HCT116 (cell line): ENCODE measurements at regions not wholly inside any gene's neighbourhood (a gene's known extent, or its start where the extent isn't known, plus 50 kb on each side); places are given as distances from the start of the nearest gene placed in this dataset.

Experiments
- ATAC-seq: fragments of 200-7000 bp; cut with Tn5 transposase; 2 replicates; pipeline ENCODE4 v1.9.1; 2020; ENCODE audit warnings: mild to moderate bottlenecking, moderate library complexity
- BruUV-seq: library from RNA; stranded (reverse); fragments of 400-500 nt; replicated peaks from 2 replicates; lab custom pipeline; 2021; lab: Mats Ljungman, UMichigan
- CTCF ChIA-PET: fragments of 300-600 bp; sonication (Branson Sonifier 250); formaldehyde crosslinking; loops from one replicate; lab custom pipeline; 2021; ENCODE audit warnings: antibody characterized with exemption; lab: Charles Lee
- POLR2A ChIA-PET: fragments of 300-600, 350-600 bp; sonication (Branson Sonifier 250); formaldehyde crosslinking; loops from one replicate; lab custom pipeline; 2021; ENCODE audit warnings: antibody characterized with exemption; lab: Charles Lee
- RAD21 ChIA-PET, 2 experiments: fragments of 300-600 bp; sonication (Branson Sonifier 250); formaldehyde crosslinking; loops; one replicate each; lab custom pipeline; 2023; ENCODE audit warnings: low total read pairs in 2 of 2; ENCODE audit not compliant: uncharacterized antibody in 2 of 2, unreplicated experiment in 2 of 2, low non-redundant PET in 1 of 2; lab: Charles Lee
- DNase-seq: peaks from one replicate; pipeline ENCODE4 v3.0.0-alpha.2; 2010; ENCODE audit warnings: low read depth, low spot score
- H2AFZ ChIP-seq: fragments of 200-600 bp; shearing (Covaris generic), sonication (generic); 2 replicates; pipeline ENCODE4 v1.6.1; 2017; ENCODE audit warnings: low read depth, mixed run types, mixed read lengths, antibody characterized with exemption, low read length; ENCODE audit not compliant: poor library complexity, severe bottlenecking
- H3K27ac ChIP-seq: 2 replicates; pipeline ENCODE4 v1.5.1; 2012; ENCODE audit warnings: low read depth, low read length
- H3K27me3 ChIP-seq: fragments of 200-600 bp; sonication (generic); 2 replicates; pipeline ENCODE4 v1.6.1; 2016; ENCODE audit warnings: mixed run types, low read length, mixed read lengths; ENCODE audit not compliant: insufficient read depth
- H3K36me3 ChIP-seq, 2 experiments: fragments of 200-500 bp in 1 of 2; fragments of 200-600 bp in 1 of 2; sonication (Bioruptor generic) in 1 of 2; sonication (generic) in 1 of 2; 2 replicates each; pipeline versions ENCODE4 v1.5.1 to v1.6.1; 2014 to 2016; ENCODE audit warnings: low read length in 2 of 2, inconsistent platforms in 1 of 2, mixed read lengths in 1 of 2, mixed run types in 1 of 2; ENCODE audit not compliant: insufficient read depth in 2 of 2, control insufficient read depth in 1 of 2
- H3K4me1 ChIP-seq, 2 experiments: fragments of 200-600 bp in 1 of 2; sonication (generic) in 1 of 2; 2 replicates each; pipeline versions ENCODE4 v1.5.1 to v1.6.1; 2012 to 2017; ENCODE audit warnings: low read length in 2 of 2, inconsistent platforms in 1 of 2, mild to moderate bottlenecking in 1 of 2, mixed read lengths in 1 of 2, mixed run types in 1 of 2, moderate library complexity in 1 of 2; ENCODE audit not compliant: insufficient read depth in 2 of 2, control insufficient read depth in 1 of 2
- H3K4me2 ChIP-seq: fragments of 200-600 bp; sonication (generic); 2 replicates; pipeline ENCODE4 v1.6.1; 2017; ENCODE audit warnings: mixed run types, low read length, mixed read lengths
- H3K4me3 ChIP-seq, 2 experiments: fragments of 200-600 bp in 1 of 2; sonication (generic) in 1 of 2; replicated peaks in 1 of 2; 2 replicates each; pipeline ENCODE4 v1.5.1; 2011 to 2016; ENCODE audit warnings: low read length in 2 of 2, control low read depth in 1 of 2, low read depth in 1 of 2, mild to moderate bottlenecking in 1 of 2, mixed read lengths in 1 of 2, mixed run types in 1 of 2
- H3K79me2 ChIP-seq: fragments of 200-600 bp; sonication (generic); 2 replicates; pipeline ENCODE4 v1.6.1; 2017; ENCODE audit warnings: mild to moderate bottlenecking, mixed run types, low read length, moderate library complexity, mixed read lengths; ENCODE audit not compliant: insufficient read depth
- H3K9ac ChIP-seq: fragments of 200-600 bp; sonication (generic); 2 replicates; pipeline ENCODE4 v1.6.1; 2016; ENCODE audit warnings: low read length, mixed read lengths
- H3K9me2 ChIP-seq: fragments of 200-600 bp; sonication (generic), shearing (Covaris generic); 2 replicates; pipeline ENCODE4 v1.6.1; 2017; ENCODE audit warnings: mixed run types, mild to moderate bottlenecking, moderate library complexity; ENCODE audit not compliant: insufficient read depth
- H3K9me3 ChIP-seq, 2 experiments: fragments of 200-500 bp in 1 of 2; fragments of 200-600 bp in 1 of 2; sonication (Bioruptor generic) in 1 of 2; sonication (generic) in 1 of 2; 2 replicates each; pipeline ENCODE4 v1.6.1; 2014 to 2017; ENCODE audit warnings: low read length in 2 of 2, mixed read lengths in 2 of 2, inconsistent platforms in 1 of 2, low read depth in 1 of 2, mild to moderate bottlenecking in 1 of 2, mixed run types in 1 of 2, moderate library complexity in 1 of 2; ENCODE audit not compliant: control insufficient read depth in 1 of 2, insufficient read depth in 1 of 2
- H4K20me1 ChIP-seq: fragments of 200-600 bp; sonication (generic), shearing (Covaris generic); 2 replicates; pipeline ENCODE4 v1.6.1; 2017; ENCODE audit warnings: mixed run types, mild to moderate bottlenecking, moderate library complexity; ENCODE audit not compliant: insufficient read depth
- CEBPB ChIP-seq: IDR thresholded peaks from 2 replicates; pipeline ENCODE4 v1.6.1; 2012; ENCODE audit warnings: low read depth
- EGR1 ChIP-seq: IDR thresholded peaks from 2 replicates; pipeline ENCODE4 v1.6.1; 2012; ENCODE audit warnings: low read depth
- EZH2 ChIP-seq: fragments of 200-600 bp; sonication (generic); IDR thresholded peaks from 2 replicates; pipeline ENCODE4 v1.6.1; 2017; ENCODE audit warnings: antibody characterized with exemption, mixed run types
- EZH2phosphoT487 ChIP-seq: fragments of 200-600 bp; IDR thresholded peaks from 2 replicates; pipeline ENCODE4 v1.6.1; 2018; ENCODE audit warnings: antibody characterized with exemption, borderline replicate concordance
- JUND ChIP-seq: IDR thresholded peaks from 2 replicates; pipeline ENCODE4 v1.6.1; 2012
- POLR2A ChIP-seq: IDR thresholded peaks from 2 replicates; pipeline ENCODE4 v1.7.0; 2011; ENCODE audit warnings: borderline replicate concordance; ENCODE audit not compliant: insufficient read depth, insufficient read length; ENCODE audit errors: extremely low read depth
- RAD21 ChIP-seq: IDR thresholded peaks from 2 replicates; pipeline ENCODE4 v1.6.1; 2012; ENCODE audit warnings: low read depth, mild to moderate bottlenecking
- SRF ChIP-seq: IDR thresholded peaks from 2 replicates; pipeline ENCODE4 v1.6.1; 2012; ENCODE audit warnings: low read depth
- TCF7L2 ChIP-seq: IDR thresholded peaks from 2 replicates; pipeline ENCODE4 v1.7.0; 2011; ENCODE audit warnings: borderline replicate concordance, inconsistent platforms; ENCODE audit not compliant: insufficient read depth, insufficient read length; ENCODE audit errors: extremely low read depth
- YY1 ChIP-seq: IDR thresholded peaks from 2 replicates; pipeline ENCODE4 v1.6.1; 2011; ENCODE audit warnings: low read length, low read depth, moderate library complexity, mild to moderate bottlenecking; ENCODE audit not compliant: insufficient replicate concordance; ENCODE audit errors: extremely low read depth
- ZFX ChIP-seq: fragments of 450-650 bp; IDR thresholded peaks from 2 replicates; pipeline ENCODE4 v1.6.1; 2017
- intact Hi-C: fragments of 100-400 bp; cut with micrococcal nuclease; formaldehyde crosslinking; loops from 2 replicates; pipeline ENCODE4 v1.10.0; 2022
- TF ChIP-seq, protein P1 (sequence below): IDR thresholded peaks from 2 replicates; pipeline ENCODE4 v1.6.1; 2012
- TF ChIP-seq, protein P2 (sequence below): IDR thresholded peaks from 2 replicates; pipeline ENCODE4 v1.6.1; 2011; ENCODE audit warnings: mild to moderate bottlenecking, low read length, moderate library complexity; ENCODE audit not compliant: insufficient replicate concordance; ENCODE audit errors: extremely low read depth
- TF ChIP-seq, protein P3 (sequence below): IDR thresholded peaks from 2 replicates; pipeline ENCODE4 v1.6.1; 2012
- TF ChIP-seq, protein P4 (sequence below): IDR thresholded peaks from 2 replicates; pipeline ENCODE4 v1.6.1; 2012; ENCODE audit warnings: low read depth

DNA sequence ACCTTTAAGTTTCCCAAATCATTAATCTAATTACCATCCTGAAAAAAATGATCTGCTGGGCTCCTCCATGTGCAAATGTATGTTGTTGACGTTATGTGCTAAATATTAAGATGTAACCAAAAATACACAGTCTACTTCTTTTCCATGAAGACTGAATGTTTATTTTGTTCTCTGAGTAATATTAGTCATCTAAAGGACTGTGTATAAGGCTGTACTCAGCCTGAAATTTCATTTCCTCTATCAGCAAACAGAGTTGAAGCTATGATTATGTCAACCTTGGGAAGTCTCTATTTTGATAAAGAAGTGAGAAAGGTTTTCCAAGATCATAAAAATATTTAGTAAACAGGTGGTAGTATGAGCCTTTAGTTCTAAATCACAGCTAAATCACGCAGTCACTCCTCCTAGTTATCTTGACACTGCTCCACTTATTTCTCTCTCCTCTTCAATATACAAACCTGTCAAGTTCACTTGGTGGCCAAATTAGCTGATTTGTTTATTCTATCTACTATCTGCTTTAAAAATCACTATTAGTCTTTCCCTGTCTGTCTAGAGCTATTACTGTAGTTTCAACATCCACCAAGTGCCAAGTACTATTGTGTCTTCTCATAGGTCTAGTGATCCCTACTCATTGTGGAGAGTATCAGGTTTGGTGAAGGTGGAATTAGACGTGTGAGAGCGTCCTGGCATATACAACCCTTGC, 211.7 kb upstream of the STARD13 start:
- DNase-seq (no peak), ATAC-seq (no peak)
- TF ChIP-seq TCF7L2 (no peak), YY1 (no peak), EZH2 (no peak), CEBPB (no peak), JUND (no peak), ZFX (no peak), POLR2A (no peak), EGR1 (no peak), RAD21 (no peak), EZH2phosphoT487 (no peak), SRF (no peak)
- TF ChIP-seq, protein P1, sequence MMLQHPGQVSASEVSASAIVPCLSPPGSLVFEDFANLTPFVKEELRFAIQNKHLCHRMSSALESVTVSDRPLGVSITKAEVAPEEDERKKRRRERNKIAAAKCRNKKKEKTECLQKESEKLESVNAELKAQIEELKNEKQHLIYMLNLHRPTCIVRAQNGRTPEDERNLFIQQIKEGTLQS = no peak
- TF ChIP-seq, protein P2, sequence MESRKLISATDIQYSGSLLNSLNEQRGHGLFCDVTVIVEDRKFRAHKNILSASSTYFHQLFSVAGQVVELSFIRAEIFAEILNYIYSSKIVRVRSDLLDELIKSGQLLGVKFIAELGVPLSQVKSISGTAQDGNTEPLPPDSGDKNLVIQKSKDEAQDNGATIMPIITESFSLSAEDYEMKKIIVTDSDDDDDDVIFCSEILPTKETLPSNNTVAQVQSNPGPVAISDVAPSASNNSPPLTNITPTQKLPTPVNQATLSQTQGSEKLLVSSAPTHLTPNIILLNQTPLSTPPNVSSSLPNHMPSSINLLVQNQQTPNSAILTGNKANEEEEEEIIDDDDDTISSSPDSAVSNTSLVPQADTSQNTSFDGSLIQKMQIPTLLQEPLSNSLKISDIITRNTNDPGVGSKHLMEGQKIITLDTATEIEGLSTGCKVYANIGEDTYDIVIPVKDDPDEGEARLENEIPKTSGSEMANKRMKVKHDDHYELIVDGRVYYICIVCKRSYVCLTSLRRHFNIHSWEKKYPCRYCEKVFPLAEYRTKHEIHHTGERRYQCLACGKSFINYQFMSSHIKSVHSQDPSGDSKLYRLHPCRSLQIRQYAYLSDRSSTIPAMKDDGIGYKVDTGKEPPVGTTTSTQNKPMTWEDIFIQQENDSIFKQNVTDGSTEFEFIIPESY = no peak
- TF ChIP-seq, protein P3, sequence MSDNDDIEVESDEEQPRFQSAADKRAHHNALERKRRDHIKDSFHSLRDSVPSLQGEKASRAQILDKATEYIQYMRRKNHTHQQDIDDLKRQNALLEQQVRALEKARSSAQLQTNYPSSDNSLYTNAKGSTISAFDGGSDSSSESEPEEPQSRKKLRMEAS = no peak
- TF ChIP-seq, protein P4, sequence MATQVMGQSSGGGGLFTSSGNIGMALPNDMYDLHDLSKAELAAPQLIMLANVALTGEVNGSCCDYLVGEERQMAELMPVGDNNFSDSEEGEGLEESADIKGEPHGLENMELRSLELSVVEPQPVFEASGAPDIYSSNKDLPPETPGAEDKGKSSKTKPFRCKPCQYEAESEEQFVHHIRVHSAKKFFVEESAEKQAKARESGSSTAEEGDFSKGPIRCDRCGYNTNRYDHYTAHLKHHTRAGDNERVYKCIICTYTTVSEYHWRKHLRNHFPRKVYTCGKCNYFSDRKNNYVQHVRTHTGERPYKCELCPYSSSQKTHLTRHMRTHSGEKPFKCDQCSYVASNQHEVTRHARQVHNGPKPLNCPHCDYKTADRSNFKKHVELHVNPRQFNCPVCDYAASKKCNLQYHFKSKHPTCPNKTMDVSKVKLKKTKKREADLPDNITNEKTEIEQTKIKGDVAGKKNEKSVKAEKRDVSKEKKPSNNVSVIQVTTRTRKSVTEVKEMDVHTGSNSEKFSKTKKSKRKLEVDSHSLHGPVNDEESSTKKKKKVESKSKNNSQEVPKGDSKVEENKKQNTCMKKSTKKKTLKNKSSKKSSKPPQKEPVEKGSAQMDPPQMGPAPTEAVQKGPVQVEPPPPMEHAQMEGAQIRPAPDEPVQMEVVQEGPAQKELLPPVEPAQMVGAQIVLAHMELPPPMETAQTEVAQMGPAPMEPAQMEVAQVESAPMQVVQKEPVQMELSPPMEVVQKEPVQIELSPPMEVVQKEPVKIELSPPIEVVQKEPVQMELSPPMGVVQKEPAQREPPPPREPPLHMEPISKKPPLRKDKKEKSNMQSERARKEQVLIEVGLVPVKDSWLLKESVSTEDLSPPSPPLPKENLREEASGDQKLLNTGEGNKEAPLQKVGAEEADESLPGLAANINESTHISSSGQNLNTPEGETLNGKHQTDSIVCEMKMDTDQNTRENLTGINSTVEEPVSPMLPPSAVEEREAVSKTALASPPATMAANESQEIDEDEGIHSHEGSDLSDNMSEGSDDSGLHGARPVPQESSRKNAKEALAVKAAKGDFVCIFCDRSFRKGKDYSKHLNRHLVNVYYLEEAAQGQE = no peak
- H2AFZ ChIP-seq = peak overlapping the region; percentile 50
- no TSS peak for BruUV-seq
- intact Hi-C loops = no loop called here
- ChIA-PET RAD21 (no interaction called here), CTCF (no interaction called here), POLR2A (no interaction called here)
- H4K20me1 ChIP-seq = no peaks in the 10 kb centered on the region
- no peak overlapping the region for H3K9ac ChIP-seq
- no peak overlapping the region for H3K27ac ChIP-seq
- no peaks in the 10 kb centered on the region for H3K79me2 ChIP-seq
- no peaks in the 10 kb centered on the region; the same call in 1 of the 2 replicates for H3K9me2 ChIP-seq
- no peak overlapping the region for H3K4me3 ChIP-seq
- peaks cover 15 to 20% of the 10 kb centered on the region in 2 experiments for H3K4me1 ChIP-seq
- no peaks in the 10 kb centered on the region for H3K36me3 ChIP-seq
- no peak overlapping the region for H3K4me2 ChIP-seq
- no peaks in the 10 kb centered on the region for H3K27me3 ChIP-seq
- no peaks in the 10 kb centered on the region for H3K9me3 ChIP-seq
